ENCODE measurements at regions not wholly inside any gene's neighbourhood (a gene's known extent, or its start where the extent isn't known, plus 50 kb on each side); places are given as distances from the start of the nearest gene placed in this dataset.
"Not testable (repeated sequence)": the region's sequence is repeated elsewhere in the genome, so short reads cannot be mapped to it uniquely, and the experiment has no call there.

GRCh38 chr1:83130886-83131691 lies 867.8 kb downstream of the TTLL7 start:
- Histone ChIP-seq H3K9me3 (ENCODE audit: low read length) (peaks cover 7% of the 10 kb centered on the region; the same call in 1 of the 2 replicates), H3K36me3 (ENCODE audit: insufficient read depth, low read length) (no peaks in the 10 kb centered on the region), H3K27ac (ENCODE audit: low read length) (no peak overlapping the region), H3K9ac (ENCODE audit: low read length) (no peak overlapping the region), H3K4me1 (ENCODE audit: low read length) (no peaks in the 10 kb centered on the region), H3K79me2 (ENCODE audit: low read length) (no peaks in the 10 kb centered on the region), H3K4me3 (ENCODE audit: low read length) (no peak overlapping the region), H3K4me2 (ENCODE audit: low read depth, low read length, poor library complexity, severe bottlenecking) (no peak overlapping the region), H3K9me2 (replicated peaks; ENCODE audit: insufficient read depth, low read length) (no peaks in the 10 kb centered on the region), H4K20me1 (ENCODE audit: insufficient read depth, low read depth, low read length) (no peaks in the 10 kb centered on the region), H3K27me3 (ENCODE audit: low read length) (no peaks in the 10 kb centered on the region), H2AFZ (ENCODE audit: low read length) (no peak overlapping the region)
- no peak for DNase-seq

- H3K79me2 ChIP-seq (ENCODE audit: low read length): no peaks in the 10 kb centered on the region
- no peak for DNase-seq
- H3K36me3 ChIP-seq (ENCODE audit: insufficient read depth, low read length): no peaks in the 10 kb centered on the region
- no peaks in the 10 kb centered on the region for H3K4me1 ChIP-seq (ENCODE audit: low read length)
- no peaks in the 10 kb centered on the region for H4K20me1 ChIP-seq (ENCODE audit: insufficient read depth, low read depth, low read length)
- H3K9ac ChIP-seq (ENCODE audit: low read length): no peak overlapping the region
- no peaks in the 10 kb centered on the region for H3K9me2 ChIP-seq (replicated peaks; ENCODE audit: insufficient read depth, low read length)
- no peak overlapping the region for H2AFZ ChIP-seq (ENCODE audit: low read length)
- H3K27ac ChIP-seq (ENCODE audit: low read length): no peak overlapping the region
- H3K4me2 ChIP-seq (ENCODE audit: low read depth, low read length, poor library complexity, severe bottlenecking): no peak overlapping the region
- H3K4me3 ChIP-seq (ENCODE audit: low read length): no peak overlapping the region
- H3K9me3 ChIP-seq (ENCODE audit: low read length): peaks cover 16% of the 10 kb centered on the region; the same call in 1 of the 2 replicates
- H3K27me3 ChIP-seq (ENCODE audit: low read length): no peaks in the 10 kb centered on the region
Measured at GRCh38 chr1:83129107-83129506, 869.8 kb downstream of the TTLL7 start.

GRCh38 chr1:83125456-83125855 lies 873.5 kb downstream of the TTLL7 start:
- no peaks in the 10 kb centered on the region for H3K79me2 ChIP-seq (ENCODE audit: low read length)
- no peak for DNase-seq

GRCh38 chr1:83123019-83123418 lies 875.9 kb downstream of the TTLL7 start:
- Histone ChIP-seq H3K9me2 (replicated peaks; ENCODE audit: insufficient read depth, low read length) (no peaks in the 10 kb centered on the region), H3K4me3 (ENCODE audit: low read length) (no peak overlapping the region), H3K27me3 (ENCODE audit: low read length) (no peaks in the 10 kb centered on the region), H2AFZ (ENCODE audit: low read length) (no peak overlapping the region), H3K27ac (ENCODE audit: low read length) (no peak overlapping the region), H3K4me1 (ENCODE audit: low read length) (no peaks in the 10 kb centered on the region), H3K36me3 (ENCODE audit: insufficient read depth, low read length) (no peaks in the 10 kb centered on the region), H3K4me2 (ENCODE audit: low read depth, low read length, poor library complexity, severe bottlenecking) (no peak overlapping the region), H3K9ac (ENCODE audit: low read length) (no peak overlapping the region), H4K20me1 (ENCODE audit: insufficient read depth, low read depth, low read length) (no peaks in the 10 kb centered on the region), H3K79me2 (ENCODE audit: low read length) (no peaks in the 10 kb centered on the region), H3K9me3 (ENCODE audit: low read length) (peaks cover 17% of the 10 kb centered on the region; the same call in 1 of the 2 replicates)
- no peak for DNase-seq

More at GRCh38 chr1:83125456-83125855, 873.5 kb downstream of the TTLL7 start:
- Histone ChIP-seq H3K9ac (ENCODE audit: low read length) (no peak overlapping the region), H2AFZ (ENCODE audit: low read length) (no peak overlapping the region), H3K27ac (ENCODE audit: low read length) (no peak overlapping the region), H3K27me3 (ENCODE audit: low read length) (no peaks in the 10 kb centered on the region), H4K20me1 (ENCODE audit: insufficient read depth, low read depth, low read length) (no peaks in the 10 kb centered on the region), H3K9me3 (ENCODE audit: low read length) (peaks cover 19% of the 10 kb centered on the region; the same call in 1 of the 2 replicates), H3K4me3 (ENCODE audit: low read length) (no peak overlapping the region), H3K9me2 (replicated peaks; ENCODE audit: insufficient read depth, low read length) (no peaks in the 10 kb centered on the region), H3K4me2 (ENCODE audit: low read depth, low read length, poor library complexity, severe bottlenecking) (no peak overlapping the region), H3K4me1 (ENCODE audit: low read length) (no peaks in the 10 kb centered on the region), H3K36me3 (ENCODE audit: insufficient read depth, low read length) (no peaks in the 10 kb centered on the region)

- no peaks in the 10 kb centered on the region for H3K4me1 ChIP-seq (ENCODE audit: low read length)
- H3K4me3 ChIP-seq (ENCODE audit: low read length): no peak overlapping the region
- H4K20me1 ChIP-seq (ENCODE audit: insufficient read depth, low read depth, low read length): no peaks in the 10 kb centered on the region
- H3K9ac ChIP-seq (ENCODE audit: low read length): no peak overlapping the region
- H2AFZ ChIP-seq (ENCODE audit: low read length): no peak overlapping the region
- no peak for DNase-seq
- no peaks in the 10 kb centered on the region for H3K27me3 ChIP-seq (ENCODE audit: low read length)
- H3K27ac ChIP-seq (ENCODE audit: low read length): no peak overlapping the region
- no peaks in the 10 kb centered on the region for H3K79me2 ChIP-seq (ENCODE audit: low read length)
- no peaks in the 10 kb centered on the region for H3K36me3 ChIP-seq (ENCODE audit: insufficient read depth, low read length)
- 0 out of 2 replicates have a peak, but pooled peaks cover 3% of the 10 kb centered on the region for H3K9me3 ChIP-seq (ENCODE audit: low read length)
- H3K4me2 ChIP-seq (ENCODE audit: low read depth, low read length, poor library complexity, severe bottlenecking): no peak overlapping the region
- H3K9me2 ChIP-seq (replicated peaks; ENCODE audit: insufficient read depth, low read length): no peaks in the 10 kb centered on the region
Measured at GRCh38 chr1:83118472-83118871, 880.5 kb downstream of the TTLL7 start.

GRCh38 chr1:83117030-83117429 lies 881.9 kb downstream of the TTLL7 start:
- H3K9me2 ChIP-seq (replicated peaks; ENCODE audit: insufficient read depth, low read length); H3K4me1 ChIP-seq (ENCODE audit: low read length); DNase-seq; H3K79me2 ChIP-seq (ENCODE audit: low read length); H3K4me2 ChIP-seq (ENCODE audit: low read depth, low read length, poor library complexity, severe bottlenecking); H3K27me3 ChIP-seq (ENCODE audit: low read length); H3K9me3 ChIP-seq (ENCODE audit: low read length); H3K4me3 ChIP-seq (ENCODE audit: low read length); H2AFZ ChIP-seq (ENCODE audit: low read length); H3K36me3 ChIP-seq (ENCODE audit: insufficient read depth, low read length); H3K9ac ChIP-seq (ENCODE audit: low read length); H4K20me1 ChIP-seq (ENCODE audit: insufficient read depth, low read depth, low read length); H3K27ac ChIP-seq (ENCODE audit: low read length): not testable (repeated sequence)

- Histone ChIP-seq H3K9me3 (ENCODE audit: low read length) (peaks cover 3% of the 10 kb centered on the region; the same call in 1 of the 2 replicates), H2AFZ (ENCODE audit: low read length) (no peak overlapping the region), H3K27me3 (ENCODE audit: low read length) (no peaks in the 10 kb centered on the region), H3K9me2 (replicated peaks; ENCODE audit: insufficient read depth, low read length) (no peaks in the 10 kb centered on the region), H4K20me1 (ENCODE audit: insufficient read depth, low read depth, low read length) (no peaks in the 10 kb centered on the region), H3K79me2 (ENCODE audit: low read length) (no peaks in the 10 kb centered on the region), H3K27ac (ENCODE audit: low read length) (no peak overlapping the region), H3K4me1 (ENCODE audit: low read length) (no peaks in the 10 kb centered on the region), H3K36me3 (ENCODE audit: insufficient read depth, low read length) (no peaks in the 10 kb centered on the region), H3K9ac (ENCODE audit: low read length) (no peak overlapping the region), H3K4me3 (ENCODE audit: low read length) (no peak overlapping the region), H3K4me2 (ENCODE audit: low read depth, low read length, poor library complexity, severe bottlenecking) (no peak overlapping the region)
- DNase-seq: no peak
Measured at GRCh38 chr1:83115785-83116184, 883.1 kb downstream of the TTLL7 start.

- no peaks in the 10 kb centered on the region for H3K27me3 ChIP-seq (ENCODE audit: low read length)
- H3K4me2 ChIP-seq (ENCODE audit: low read depth, low read length, poor library complexity, severe bottlenecking): no peak overlapping the region
- H4K20me1 ChIP-seq (ENCODE audit: insufficient read depth, low read depth, low read length): no peaks in the 10 kb centered on the region
- no peak overlapping the region for H3K4me3 ChIP-seq (ENCODE audit: low read length)
- peaks cover 4% of the 10 kb centered on the region; the same call in 1 of the 2 replicates for H3K9me3 ChIP-seq (ENCODE audit: low read length)
- no peak overlapping the region for H3K9ac ChIP-seq (ENCODE audit: low read length)
- H3K79me2 ChIP-seq (ENCODE audit: low read length): no peaks in the 10 kb centered on the region
- H3K4me1 ChIP-seq (ENCODE audit: low read length): no peaks in the 10 kb centered on the region
- no peak overlapping the region for H3K27ac ChIP-seq (ENCODE audit: low read length)
- no peak for DNase-seq
- H2AFZ ChIP-seq (ENCODE audit: low read length): no peak overlapping the region
- H3K36me3 ChIP-seq (ENCODE audit: insufficient read depth, low read length): no peaks in the 10 kb centered on the region
- no peaks in the 10 kb centered on the region for H3K9me2 ChIP-seq (replicated peaks; ENCODE audit: insufficient read depth, low read length)
Measured at GRCh38 chr1:83114136-83114834, 884.6 kb downstream of the TTLL7 start.
